Osteoblast (primary cell): ENCODE measurements at regions not wholly inside any gene's neighbourhood (a gene's known extent, or its start where the extent isn't known, plus 50 kb on each side); places are given as distances from the start of the nearest gene placed in this dataset.

Source experiments
- DNase-seq: peaks from one replicate; pipeline ENCODE4 v3.0.0; 2011; ENCODE audit warnings: low spot score, mixed read lengths; ENCODE audit not compliant: insufficient read length; ENCODE audit errors: missing footprints
- H2AFZ ChIP-seq: 2 replicates; pipeline ENCODE4 v1.6.0; 2011; ENCODE audit warnings: mild to moderate bottlenecking, low read length
- H3K27ac ChIP-seq: 2 replicates; pipeline ENCODE4 v1.5.1; 2011; ENCODE audit warnings: mild to moderate bottlenecking, low read depth, low read length, moderate library complexity
- H3K27me3 ChIP-seq: 2 replicates; pipeline ENCODE4 v1.6.0; 2012; ENCODE audit warnings: mild to moderate bottlenecking, control low read depth, inconsistent platforms, low read length, moderate library complexity; ENCODE audit not compliant: insufficient read depth
- H3K36me3 ChIP-seq: 2 replicates; pipeline ENCODE4 v1.5.1; 2011; ENCODE audit warnings: mild to moderate bottlenecking, low read length, control low read depth, moderate library complexity; ENCODE audit not compliant: insufficient read depth
- H3K4me1 ChIP-seq: 2 replicates; pipeline ENCODE4 v1.5.1; 2011; ENCODE audit warnings: mild to moderate bottlenecking, low read length, control low read depth, moderate library complexity; ENCODE audit not compliant: insufficient read depth
- H3K4me2 ChIP-seq: 2 replicates; pipeline ENCODE4 v1.6.0; 2011; ENCODE audit warnings: mild to moderate bottlenecking, low read length; ENCODE audit not compliant: insufficient read depth
- H3K4me3 ChIP-seq: fragments of 200-600 bp; sonication (generic); 3 replicates; pipeline ENCODE4 v1.5.1; 2012; ENCODE audit warnings: mild to moderate bottlenecking, low read length, inconsistent platforms; ENCODE audit not compliant: insufficient read depth
- H3K79me2 ChIP-seq: 2 replicates; pipeline ENCODE4 v1.6.0; 2012; ENCODE audit warnings: mild to moderate bottlenecking, low read length, control low read depth, inconsistent platforms; ENCODE audit not compliant: insufficient read depth
- H3K9me3 ChIP-seq: 2 replicates; pipeline ENCODE4 v1.5.1; 2011; ENCODE audit warnings: low read depth, low read length, control low read depth
- H4K20me1 ChIP-seq: 2 replicates; pipeline ENCODE4 v1.6.0; 2012; ENCODE audit warnings: mild to moderate bottlenecking, low read length, control low read depth; ENCODE audit not compliant: insufficient read depth
- TF ChIP-seq, protein P1 (sequence below): IDR thresholded peaks from 2 replicates; pipeline ENCODE4 v1.5.1; 2011; ENCODE audit warnings: mild to moderate bottlenecking, low read depth, low read length, moderate library complexity; ENCODE audit errors: extremely low read depth

DNA sequence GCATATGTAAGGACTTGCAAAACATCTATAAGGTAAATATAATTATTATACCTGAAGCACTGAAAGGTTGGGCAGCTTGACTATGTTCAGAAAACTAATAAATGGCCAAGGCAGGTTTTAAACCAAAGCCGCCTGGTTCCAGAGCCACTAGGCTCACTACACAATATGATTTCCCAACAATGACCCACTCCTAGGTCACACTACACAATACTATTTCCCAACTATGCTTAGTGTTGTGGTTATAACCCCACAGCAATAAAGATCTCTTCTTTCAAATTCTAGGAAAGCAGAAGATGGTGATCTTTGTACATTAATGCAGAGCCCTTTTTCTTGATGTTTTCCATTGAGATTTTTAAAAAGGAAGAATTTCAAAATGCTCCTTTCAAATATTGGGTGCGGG is 180.4 kb downstream of the CYRIA start:
- Histone ChIP-seq H3K4me3 (no peak overlapping the region), H3K4me1 (no peaks in the 10 kb centered on the region), H3K9me3 (no peaks in the 10 kb centered on the region), H4K20me1 (no peaks in the 10 kb centered on the region), H3K27ac (no peak overlapping the region), H3K4me2 (no peak overlapping the region), H3K27me3 (no peaks in the 10 kb centered on the region), H3K36me3 (no peaks in the 10 kb centered on the region), H2AFZ (no peak overlapping the region), H3K79me2 (no peaks in the 10 kb centered on the region)
- no peak for DNase-seq
- TF ChIP-seq, protein P1, sequence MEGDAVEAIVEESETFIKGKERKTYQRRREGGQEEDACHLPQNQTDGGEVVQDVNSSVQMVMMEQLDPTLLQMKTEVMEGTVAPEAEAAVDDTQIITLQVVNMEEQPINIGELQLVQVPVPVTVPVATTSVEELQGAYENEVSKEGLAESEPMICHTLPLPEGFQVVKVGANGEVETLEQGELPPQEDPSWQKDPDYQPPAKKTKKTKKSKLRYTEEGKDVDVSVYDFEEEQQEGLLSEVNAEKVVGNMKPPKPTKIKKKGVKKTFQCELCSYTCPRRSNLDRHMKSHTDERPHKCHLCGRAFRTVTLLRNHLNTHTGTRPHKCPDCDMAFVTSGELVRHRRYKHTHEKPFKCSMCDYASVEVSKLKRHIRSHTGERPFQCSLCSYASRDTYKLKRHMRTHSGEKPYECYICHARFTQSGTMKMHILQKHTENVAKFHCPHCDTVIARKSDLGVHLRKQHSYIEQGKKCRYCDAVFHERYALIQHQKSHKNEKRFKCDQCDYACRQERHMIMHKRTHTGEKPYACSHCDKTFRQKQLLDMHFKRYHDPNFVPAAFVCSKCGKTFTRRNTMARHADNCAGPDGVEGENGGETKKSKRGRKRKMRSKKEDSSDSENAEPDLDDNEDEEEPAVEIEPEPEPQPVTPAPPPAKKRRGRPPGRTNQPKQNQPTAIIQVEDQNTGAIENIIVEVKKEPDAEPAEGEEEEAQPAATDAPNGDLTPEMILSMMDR: no peak

DNA sequence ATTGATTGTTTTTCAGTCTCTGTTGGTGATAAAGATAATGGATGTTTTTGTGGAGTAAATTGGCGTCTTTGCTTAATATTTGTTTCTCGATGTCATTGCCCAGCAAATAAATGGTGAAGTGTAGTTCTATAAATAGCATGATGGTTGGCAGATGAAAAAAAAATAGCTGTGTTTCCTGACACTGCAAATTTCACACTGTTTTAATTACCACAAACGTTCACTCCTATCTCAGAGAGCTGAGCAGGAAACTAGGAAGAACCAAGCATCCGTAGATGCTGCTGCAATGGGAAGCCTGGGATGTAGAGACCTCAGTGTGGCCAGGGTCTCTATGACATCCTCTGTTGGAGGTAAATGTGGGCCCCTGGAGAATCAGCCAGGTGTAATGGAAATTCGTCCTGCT is 183.2 kb downstream of the CYRIA start:
- TF ChIP-seq, protein P1: no peak

DNA sequence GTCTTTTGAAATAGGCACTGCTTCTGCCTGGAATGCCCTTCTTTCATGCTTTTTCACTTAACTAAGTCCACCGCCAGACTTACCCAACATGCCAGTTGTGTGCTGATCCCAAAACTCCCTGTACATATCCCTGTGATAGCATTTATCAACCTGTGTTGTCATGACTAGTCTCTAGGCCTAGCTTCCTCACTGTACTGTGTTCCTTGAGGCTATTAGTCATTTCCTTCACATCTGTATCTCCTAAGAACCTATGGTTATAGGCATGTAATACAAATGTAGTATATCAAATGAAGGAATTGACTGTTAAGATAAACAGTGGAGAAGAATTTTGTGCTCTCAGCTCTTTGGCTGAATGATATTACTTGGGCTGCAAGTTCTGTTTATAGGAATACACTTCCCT is 184.3 kb downstream of the CYRIA start:
- Histone ChIP-seq H3K27me3 (no peaks in the 10 kb centered on the region), H3K79me2 (no peaks in the 10 kb centered on the region), H3K36me3 (no peaks in the 10 kb centered on the region), H3K4me2 (no peak overlapping the region), H3K27ac (no peak overlapping the region), H3K4me3 (no peak overlapping the region), H3K9me3 (no peaks in the 10 kb centered on the region), H2AFZ (no peak overlapping the region), H4K20me1 (no peaks in the 10 kb centered on the region), H3K4me1 (no peaks in the 10 kb centered on the region)
- TF ChIP-seq, protein P1: no peak
- no peak for DNase-seq

More for the DNA sequence above, 183.2 kb downstream of the CYRIA start:
- H3K79me2 ChIP-seq: no peaks in the 10 kb centered on the region
- H2AFZ ChIP-seq: no peak overlapping the region
- H3K36me3 ChIP-seq: no peaks in the 10 kb centered on the region
- no peak overlapping the region for H3K4me3 ChIP-seq
- H3K27ac ChIP-seq: no peak overlapping the region
- no peak for DNase-seq
- H3K27me3 ChIP-seq: no peaks in the 10 kb centered on the region
- no peaks in the 10 kb centered on the region for H3K4me1 ChIP-seq
- H3K9me3 ChIP-seq: no peaks in the 10 kb centered on the region
- H3K4me2 ChIP-seq: no peak overlapping the region
- no peaks in the 10 kb centered on the region for H4K20me1 ChIP-seq

DNA sequence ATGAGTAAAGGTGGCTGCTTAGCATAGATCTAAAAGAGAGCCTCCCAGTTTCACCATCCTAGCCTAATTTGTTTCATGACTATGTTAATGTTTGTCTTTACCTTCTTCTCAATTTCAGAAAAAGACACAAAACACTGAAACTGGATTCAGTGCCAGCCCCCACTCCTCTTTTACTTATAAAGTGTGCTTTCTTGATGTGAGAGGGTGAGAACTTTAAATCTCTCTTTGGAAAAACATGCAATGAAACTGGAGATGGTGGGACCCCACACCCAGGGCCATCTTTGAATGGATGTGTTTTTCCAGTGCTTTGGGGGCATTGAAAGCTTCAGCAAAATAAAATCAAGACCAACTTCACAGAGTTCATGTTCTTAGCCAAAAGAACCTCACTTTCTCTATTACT is 185.9 kb downstream of the CYRIA start:
- Histone ChIP-seq H2AFZ (no peak overlapping the region), H3K79me2 (no peaks in the 10 kb centered on the region), H3K9me3 (no peaks in the 10 kb centered on the region), H3K27me3 (no peaks in the 10 kb centered on the region), H3K4me3 (no peak overlapping the region), H3K4me2 (no peak overlapping the region), H3K4me1 (no peaks in the 10 kb centered on the region), H3K27ac (no peak overlapping the region), H3K36me3 (no peaks in the 10 kb centered on the region), H4K20me1 (no peaks in the 10 kb centered on the region)
- DNase-seq: no peak
- TF ChIP-seq, protein P1: no peak
